GM18909 (cell line): ENCODE measurements at regions not wholly inside any gene's neighbourhood (a gene's known extent, or its start where the extent isn't known, plus 50 kb on each side); places are given as distances from the start of the nearest gene placed in this dataset.
"Not testable (repeated sequence)": the region's sequence is repeated elsewhere in the genome, so short reads cannot be mapped to it uniquely, and the experiment has no call there.

ENCODE experiments used
- ATAC-seq: cut with Tn5 transposase; IDR thresholded peaks from one replicate; pipeline ENCODE4 v1.9.1; 2021; ENCODE audit warnings: mild to moderate bottlenecking; ENCODE audit not compliant: unreplicated experiment, poor library complexity

GRCh38 chr6:68085599-68085998, 549.5 kb upstream of the ADGRB3 start:
- not testable (repeated sequence) for ATAC-seq

GRCh38 chr6:68082086-68082485, 553.0 kb upstream of the ADGRB3 start:
- ATAC-seq, result no peak

- no peak for ATAC-seq
Observed at GRCh38 chr6:68080074-68080473, 555.0 kb upstream of the ADGRB3 start.

- no peak for ATAC-seq
Observed at GRCh38 chr6:68077661-68078060, 557.4 kb upstream of the ADGRB3 start.

- ATAC-seq, result no peak
Observed at GRCh38 chr6:68071740-68072139, 563.3 kb upstream of the ADGRB3 start.

GRCh38 chr6:68069921-68070710, 565.0 kb upstream of the ADGRB3 start:
- ATAC-seq, result no peak

- ATAC-seq, result no peak
Observed at GRCh38 chr6:68059899-68060298, 575.2 kb upstream of the ADGRB3 start.

GRCh38 chr6:68059261-68059660, 575.8 kb upstream of the ADGRB3 start:
- ATAC-seq, result no peak

- not testable (repeated sequence) for ATAC-seq
Observed at GRCh38 chr6:68056596-68056995, 578.5 kb upstream of the ADGRB3 start.

GRCh38 chr6:68054756-68055155, 580.3 kb upstream of the ADGRB3 start:
- no peak for ATAC-seq

- ATAC-seq, result no peak
Observed at GRCh38 chr6:68053805-68054373, 581.2 kb upstream of the ADGRB3 start.

- ATAC-seq, result no peak
Observed at GRCh38 chr6:68052234-68052633, 582.8 kb upstream of the ADGRB3 start.

- no peak for ATAC-seq
Observed at GRCh38 chr6:68049562-68049961, 585.5 kb upstream of the ADGRB3 start.

GRCh38 chr6:68046756-68047155, 588.3 kb upstream of the ADGRB3 start:
- ATAC-seq, result no peak

GRCh38 chr6:68046302-68046701, 588.8 kb upstream of the ADGRB3 start:
- ATAC-seq, result no peak

- ATAC-seq, result no peak
Observed at GRCh38 chr6:68045193-68045592, 589.9 kb upstream of the ADGRB3 start.

GRCh38 chr6:68044264-68044663, 590.8 kb upstream of the ADGRB3 start:
- no peak for ATAC-seq

- no peak for ATAC-seq
Observed at GRCh38 chr6:68043122-68043398, 592.0 kb upstream of the ADGRB3 start.

- no peak for ATAC-seq
Observed at GRCh38 chr6:68042339-68043121, 592.6 kb upstream of the ADGRB3 start.

- no peak for ATAC-seq
Observed at GRCh38 chr6:68040780-68041179, 594.3 kb upstream of the ADGRB3 start.

- ATAC-seq, result no peak
Observed at GRCh38 chr6:68040312-68040778, 594.7 kb upstream of the ADGRB3 start.
